GM13977 (cell line): ENCODE measurements at regions not wholly inside any gene's neighbourhood (a gene's known extent, or its start where the extent isn't known, plus 50 kb on each side); places are given as distances from the start of the nearest gene placed in this dataset.

Experiments
- DNase-seq: peaks from one replicate; pipeline ENCODE4 v3.0.0; 2012; ENCODE audit warnings: low spot score
- CTCF ChIP-seq: IDR thresholded peaks from 2 replicates; pipeline ENCODE4 v1.5.1; 2012; ENCODE audit warnings: mild to moderate bottlenecking, control low read depth; ENCODE audit not compliant: insufficient read depth; ENCODE audit errors: extremely low read depth, missing control alignments
- in situ Hi-C: fragments of 300-500 bp; cut with MboI; formaldehyde crosslinking; loops from one replicate; pipeline ENCODE4 v1.12.0; 2022; ENCODE audit warnings: low sequenced_read_pairs, low pct_unique_long_range_greater_than_20kb, mixed read lengths, inconsistent platforms; ENCODE audit not compliant: unreplicated experiment

GRCh38 chrX:145715641-145716138 lies 101.9 kb upstream of the SLITRK2 start:
- in situ Hi-C loops, result no loop called here
- DNase-seq, result no peak
- TF ChIP-seq CTCF, result no peak

GRCh38 chrX:145716226-145716625 lies 101.4 kb upstream of the SLITRK2 start:
- in situ Hi-C loops, result no loop called here
- DNase-seq, result no peak
- no peak for TF ChIP-seq CTCF

DNA sequence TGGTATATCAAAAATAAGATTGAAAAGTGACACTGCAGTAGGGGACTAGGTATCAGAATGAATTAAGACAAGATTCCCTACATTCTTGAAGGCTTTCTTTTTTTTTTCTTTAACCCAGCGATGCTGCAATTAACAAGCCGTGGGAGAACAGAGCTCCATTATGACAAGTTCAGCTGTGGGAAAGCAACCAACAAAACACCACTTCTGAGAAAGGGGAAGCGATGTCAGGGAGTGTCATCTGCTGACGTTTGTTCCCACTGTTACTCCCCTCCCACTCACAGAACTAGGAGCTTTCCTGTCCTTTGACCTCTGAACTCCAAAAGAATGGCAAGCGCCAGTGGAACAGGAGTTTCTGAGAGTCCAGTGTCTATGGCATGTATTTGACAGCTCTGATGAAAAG lies 90.2 kb upstream of the SLITRK2 start:
- in situ Hi-C loops, result no loop called here
- DNase-seq, result no peak

GRCh38 chrX:145729635-145730034 lies 88.0 kb upstream of the SLITRK2 start:
- in situ Hi-C loops, result no loop called here
- no peak for DNase-seq
- no peak for TF ChIP-seq CTCF

More for the DNA sequence above, 90.2 kb upstream of the SLITRK2 start:
- no peak for TF ChIP-seq CTCF

GRCh38 chrX:145735036-145735435 lies 82.6 kb upstream of the SLITRK2 start:
- DNase-seq, result no peak
- in situ Hi-C loops, result no loop called here
- TF ChIP-seq CTCF, result no peak

DNA sequence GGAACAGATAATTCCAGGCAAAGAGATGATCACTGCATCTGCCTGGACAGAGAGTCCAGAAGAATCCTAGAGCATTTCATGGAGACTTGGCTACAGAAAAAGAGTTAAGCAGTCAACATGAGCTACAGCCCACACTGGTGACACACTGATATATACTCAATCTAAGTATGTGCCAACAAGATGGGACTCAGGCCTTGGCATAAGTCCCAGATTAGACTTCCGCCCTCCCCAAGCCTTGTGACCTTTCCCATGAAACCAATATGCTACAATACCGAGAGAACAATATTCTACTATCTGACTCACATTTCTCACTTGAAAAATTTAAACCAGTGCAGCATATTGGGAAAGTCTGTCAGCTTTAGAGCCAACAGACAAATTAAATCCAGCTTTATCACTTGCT lies 65.7 kb upstream of the SLITRK2 start:
- DNase-seq, result no peak
- in situ Hi-C loops, result no loop called here
- TF ChIP-seq CTCF, result no peak
